ENCODE measurements at regions not wholly inside any gene's neighbourhood (a gene's known extent, or its start where the extent isn't known, plus 50 kb on each side); places are given as distances from the start of the nearest gene placed in this dataset.

DNA sequence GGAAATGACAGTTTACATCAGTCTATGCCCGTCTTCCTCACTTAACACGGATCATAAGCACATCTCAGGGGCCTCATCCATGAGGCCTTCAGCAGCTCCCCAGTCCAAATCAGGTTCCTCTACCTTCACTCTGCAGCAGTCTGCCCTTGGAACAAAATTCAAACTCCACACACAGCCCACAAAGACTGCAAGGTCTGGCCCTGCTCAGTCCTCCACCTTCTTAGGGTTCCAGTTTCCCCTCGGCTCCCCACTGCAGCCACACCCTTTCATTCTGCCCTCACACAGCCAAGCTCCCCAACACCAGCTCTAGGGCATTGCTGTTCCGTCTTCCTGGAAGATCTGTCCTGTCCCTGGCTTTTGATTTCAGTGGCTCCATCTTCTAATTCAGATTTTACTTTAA, 95.2 kb upstream of the IQSEC1 start:
- H3K4me1 Mint-ChIP-seq (ENCODE audit: low read depth): no peaks in the 10 kb centered on the region
- ATAC-seq: no peak
- peaks cover 9% of the 10 kb centered on the region for H3K27me3 Mint-ChIP-seq (ENCODE audit: low read depth)
- no peak overlapping the region for H3K27ac Mint-ChIP-seq
- H3K9me3 Mint-ChIP-seq (ENCODE audit: insufficient read depth): no peaks in the 10 kb centered on the region
- ChIA-PET POLR2A (no interaction called here), CTCF (no interaction called here)
- no peaks in the 10 kb centered on the region for H3K36me3 Mint-ChIP-seq (ENCODE audit: low read depth)
- H3K4me3 Mint-ChIP-seq: no peak overlapping the region
- DNase-seq: no peak

DNA sequence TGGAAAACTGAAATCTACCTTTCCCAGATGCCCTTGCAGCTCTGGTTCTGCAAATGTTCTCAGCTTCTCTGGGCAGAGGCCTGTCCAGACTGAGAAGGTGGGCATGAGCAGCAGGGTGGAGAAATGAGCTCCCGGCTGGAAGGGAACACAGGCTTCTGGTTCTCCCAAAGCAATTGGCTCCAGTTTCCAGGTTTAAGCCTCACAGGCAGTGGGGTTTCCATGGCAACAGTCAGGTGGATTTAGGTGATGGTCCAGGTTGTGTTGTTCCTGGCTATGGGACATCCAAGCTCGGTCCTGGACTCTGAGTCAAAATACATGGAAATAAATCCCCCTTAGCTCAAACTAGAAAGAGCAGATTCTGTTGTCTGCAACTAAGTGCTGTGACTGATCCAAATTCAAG, 94.6 kb upstream of the IQSEC1 start:
- ChIA-PET CTCF (no interaction called here), POLR2A (no interaction called here)
- peaks cover 9% of the 10 kb centered on the region for H3K27me3 Mint-ChIP-seq (ENCODE audit: low read depth)
- no peak overlapping the region for H3K4me3 Mint-ChIP-seq
- no peak overlapping the region for H3K27ac Mint-ChIP-seq
- H3K9me3 Mint-ChIP-seq (ENCODE audit: insufficient read depth): no peaks in the 10 kb centered on the region
- ATAC-seq (no peak), DNase-seq (no peak)
- H3K4me1 Mint-ChIP-seq (ENCODE audit: low read depth): no peaks in the 10 kb centered on the region
- no peaks in the 10 kb centered on the region for H3K36me3 Mint-ChIP-seq (ENCODE audit: low read depth)

DNA sequence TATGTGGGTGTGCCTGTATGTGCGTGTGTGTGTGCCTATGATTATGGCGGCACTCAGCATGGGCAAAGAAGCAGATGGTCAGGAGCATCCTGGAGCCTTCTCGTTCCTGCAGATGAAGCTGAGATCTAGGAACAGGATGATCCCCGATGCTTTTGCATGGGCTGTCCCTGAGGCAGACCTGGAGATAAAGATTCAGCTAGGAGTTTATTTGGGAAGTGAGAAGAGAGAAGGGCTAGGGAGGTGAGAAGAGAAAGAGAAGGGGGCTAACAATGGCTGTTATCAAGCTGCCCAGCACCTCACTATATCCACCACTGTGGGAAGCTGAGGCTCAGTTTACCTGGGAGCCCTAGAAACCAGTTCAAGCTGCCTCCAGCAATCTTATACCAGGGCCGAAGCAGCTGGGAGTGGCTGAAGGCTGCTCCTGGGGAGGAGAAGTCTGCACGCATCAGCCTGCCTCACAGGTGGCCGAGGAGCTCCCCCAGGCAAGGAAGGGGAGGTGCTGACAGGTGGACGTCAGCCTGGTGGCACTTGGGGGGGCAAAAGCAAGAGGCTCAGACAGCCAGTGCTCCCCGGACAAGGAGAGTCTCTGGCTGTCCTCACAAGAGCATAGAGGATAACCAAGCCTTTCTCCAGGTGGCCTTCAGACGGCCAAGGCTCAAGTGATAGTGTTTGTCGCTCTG, 94.0 kb upstream of the IQSEC1 start:
- ATAC-seq (no peak), DNase-seq (no peak)
- Mint-ChIP-seq H3K27ac (no peak overlapping the region), H3K4me3 (no peak overlapping the region), H3K9me3 (ENCODE audit: insufficient read depth) (no peaks in the 10 kb centered on the region), H3K36me3 (ENCODE audit: low read depth) (no peaks in the 10 kb centered on the region), H3K4me1 (ENCODE audit: low read depth) (no peaks in the 10 kb centered on the region), H3K27me3 (ENCODE audit: low read depth) (peaks cover 9% of the 10 kb centered on the region)
- ChIA-PET POLR2A (interaction anchor here (0.6 kb wide), 1 partner anchor 169 kb away, joined by 4 read pairs; no protein-coding TSS in a partner anchor), CTCF (no interaction called here)

DNA sequence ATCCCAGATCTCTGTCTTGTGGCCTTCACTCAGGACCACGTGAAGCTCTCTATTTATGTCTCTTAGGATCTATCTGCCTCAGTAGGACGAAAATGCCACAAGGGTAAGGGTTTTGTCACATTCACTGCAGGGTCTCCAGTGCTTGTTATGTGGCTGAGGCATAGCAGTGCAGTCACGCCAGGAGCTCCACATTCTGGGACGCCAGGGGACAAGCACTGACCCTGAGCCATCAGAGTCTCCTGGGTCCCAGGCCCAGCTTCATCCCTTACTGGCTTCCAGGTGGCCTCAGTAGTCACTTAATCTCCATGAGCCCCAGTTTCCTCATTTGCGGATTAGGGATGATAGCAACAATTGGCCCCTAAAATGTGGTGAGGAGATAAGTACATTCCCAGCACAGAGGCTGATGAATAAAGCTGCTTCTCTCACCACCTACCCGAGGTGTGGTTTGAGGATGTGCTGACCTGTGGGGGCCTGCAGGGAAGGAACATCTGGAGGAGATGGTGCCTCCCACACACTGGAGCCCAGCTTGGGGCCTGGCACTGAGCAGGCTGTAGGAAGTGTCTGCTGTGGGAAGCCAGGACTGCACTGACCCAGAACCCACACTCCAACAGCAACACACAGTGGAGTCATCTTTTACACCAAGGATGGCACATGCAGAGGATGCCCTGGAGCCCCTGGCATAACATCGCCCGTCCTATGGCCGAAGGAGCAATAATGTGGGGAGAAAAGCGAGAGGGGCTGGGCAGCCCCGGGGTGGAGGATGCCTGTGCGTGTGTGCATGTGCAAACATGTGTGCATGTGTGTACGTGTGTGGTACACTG, 93.2 kb upstream of the IQSEC1 start:
- POLR2A ChIA-PET: interaction anchor here (0.6 kb wide), 1 partner anchor 170 kb away, joined by 4 read pairs; no protein-coding TSS in a partner anchor
- no peaks in the 10 kb centered on the region for H3K4me1 Mint-ChIP-seq (ENCODE audit: low read depth)
- CTCF ChIA-PET: no interaction called here
- ATAC-seq (no peak), DNase-seq (no peak)
- H3K4me3 Mint-ChIP-seq: no peak overlapping the region
- no peak overlapping the region for H3K27ac Mint-ChIP-seq
- peaks cover 9% of the 10 kb centered on the region for H3K27me3 Mint-ChIP-seq (ENCODE audit: low read depth)
- no peaks in the 10 kb centered on the region for H3K9me3 Mint-ChIP-seq (ENCODE audit: insufficient read depth)
- no peaks in the 10 kb centered on the region for H3K36me3 Mint-ChIP-seq (ENCODE audit: low read depth)

DNA sequence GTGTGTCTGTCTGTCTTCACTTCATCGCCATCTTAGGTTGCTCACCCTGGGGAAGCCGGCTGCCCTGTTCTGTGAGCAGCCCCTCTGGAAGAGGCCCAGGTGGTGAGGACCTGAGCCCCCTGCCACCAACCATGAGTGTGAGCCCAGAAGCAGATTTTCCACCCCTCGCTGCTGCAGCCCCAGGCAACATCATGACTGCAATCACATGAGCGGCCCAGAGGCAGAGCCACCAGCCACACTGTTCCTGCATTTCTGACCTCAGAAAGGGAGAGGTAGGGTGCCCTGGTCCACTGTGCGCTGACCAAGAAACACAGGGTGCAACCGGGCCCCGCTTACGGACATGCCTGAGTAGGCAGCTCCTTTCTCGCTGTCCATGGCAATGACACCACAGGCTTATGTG, 92.3 kb upstream of the IQSEC1 start:
- DNase-seq (no peak), ATAC-seq (no peak)
- Mint-ChIP-seq H3K4me3 (no peak overlapping the region), H3K9me3 (ENCODE audit: insufficient read depth) (no peaks in the 10 kb centered on the region), H3K27me3 (ENCODE audit: low read depth) (peaks cover 9% of the 10 kb centered on the region), H3K27ac (no peak overlapping the region), H3K36me3 (ENCODE audit: low read depth) (no peaks in the 10 kb centered on the region), H3K4me1 (ENCODE audit: low read depth) (no peaks in the 10 kb centered on the region)
- POLR2A ChIA-PET: no interaction called here
- CTCF ChIA-PET: no interaction called here

DNA sequence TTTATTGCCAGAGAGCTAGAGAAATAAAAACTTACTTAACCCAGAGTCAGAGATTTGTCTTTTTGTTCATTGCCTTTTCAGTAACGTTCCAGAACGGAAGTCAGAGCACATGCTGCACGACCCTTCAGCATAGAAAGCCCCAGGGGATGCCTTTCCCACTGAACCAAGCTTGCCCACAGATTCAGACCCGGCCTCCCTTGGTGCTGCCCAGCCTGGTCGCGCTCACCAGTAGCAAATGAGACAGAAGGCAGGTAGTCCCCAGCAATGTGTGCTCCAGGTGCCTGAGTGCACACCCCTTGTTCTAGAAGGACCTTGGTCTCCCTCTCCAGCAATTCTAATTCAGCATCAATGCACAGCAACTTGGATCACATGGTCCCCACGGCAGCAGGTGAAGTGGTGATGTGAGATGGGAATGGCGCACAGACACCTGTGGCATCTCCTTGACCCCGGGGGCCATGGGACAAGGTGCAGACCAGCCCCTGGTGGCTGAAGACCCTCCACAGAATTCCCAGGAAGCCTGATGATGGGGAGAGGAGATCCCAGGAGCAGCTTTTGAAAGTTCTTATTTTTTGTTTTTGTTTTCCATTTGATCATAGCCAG, 91.8 kb upstream of the IQSEC1 start:
- H3K4me1 Mint-ChIP-seq (ENCODE audit: low read depth): no peaks in the 10 kb centered on the region
- ChIA-PET POLR2A (no interaction called here), CTCF (no interaction called here)
- peaks cover 9% of the 10 kb centered on the region for H3K27me3 Mint-ChIP-seq (ENCODE audit: low read depth)
- no peak overlapping the region for H3K4me3 Mint-ChIP-seq
- no peaks in the 10 kb centered on the region for H3K9me3 Mint-ChIP-seq (ENCODE audit: insufficient read depth)
- DNase-seq: no peak
- no peak overlapping the region for H3K27ac Mint-ChIP-seq
- no peak for ATAC-seq
- H3K36me3 Mint-ChIP-seq (ENCODE audit: low read depth): no peaks in the 10 kb centered on the region

DNA sequence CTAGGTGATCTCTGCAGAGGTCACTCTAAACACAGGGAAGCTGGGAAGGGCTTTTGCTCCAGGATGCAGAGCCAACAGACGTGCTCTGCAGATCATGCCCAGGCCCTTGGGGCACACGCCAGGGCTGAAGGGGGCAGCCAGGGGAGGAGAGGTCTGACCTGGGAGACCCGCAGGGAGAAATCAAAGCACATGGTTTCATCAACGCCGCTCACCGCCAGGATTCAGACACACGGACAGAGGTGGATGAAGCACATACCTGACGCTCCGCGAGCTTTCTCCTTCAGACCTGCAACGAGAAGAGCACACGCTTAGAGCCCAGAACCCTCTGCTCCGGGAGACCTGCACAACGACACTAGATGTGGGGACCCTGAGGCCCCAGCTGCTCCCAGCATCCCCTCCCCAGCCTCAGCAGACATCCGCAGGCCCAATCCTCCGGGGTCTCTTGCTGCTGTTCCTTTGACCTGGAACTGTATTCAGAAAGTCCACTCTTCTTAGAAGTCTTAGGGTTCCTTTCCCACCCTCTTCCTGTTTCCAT, 90.7 kb upstream of the IQSEC1 start:
- Mint-ChIP-seq H3K36me3 (ENCODE audit: low read depth) (no peaks in the 10 kb centered on the region), H3K4me3 (no peak overlapping the region), H3K9me3 (ENCODE audit: insufficient read depth) (no peaks in the 10 kb centered on the region), H3K27me3 (ENCODE audit: low read depth) (peaks cover 4% of the 10 kb centered on the region), H3K27ac (no peak overlapping the region), H3K4me1 (ENCODE audit: low read depth) (no peaks in the 10 kb centered on the region)
- DNase-seq (no peak), ATAC-seq (no peak)
- ChIA-PET CTCF (no interaction called here), POLR2A (no interaction called here)

DNA sequence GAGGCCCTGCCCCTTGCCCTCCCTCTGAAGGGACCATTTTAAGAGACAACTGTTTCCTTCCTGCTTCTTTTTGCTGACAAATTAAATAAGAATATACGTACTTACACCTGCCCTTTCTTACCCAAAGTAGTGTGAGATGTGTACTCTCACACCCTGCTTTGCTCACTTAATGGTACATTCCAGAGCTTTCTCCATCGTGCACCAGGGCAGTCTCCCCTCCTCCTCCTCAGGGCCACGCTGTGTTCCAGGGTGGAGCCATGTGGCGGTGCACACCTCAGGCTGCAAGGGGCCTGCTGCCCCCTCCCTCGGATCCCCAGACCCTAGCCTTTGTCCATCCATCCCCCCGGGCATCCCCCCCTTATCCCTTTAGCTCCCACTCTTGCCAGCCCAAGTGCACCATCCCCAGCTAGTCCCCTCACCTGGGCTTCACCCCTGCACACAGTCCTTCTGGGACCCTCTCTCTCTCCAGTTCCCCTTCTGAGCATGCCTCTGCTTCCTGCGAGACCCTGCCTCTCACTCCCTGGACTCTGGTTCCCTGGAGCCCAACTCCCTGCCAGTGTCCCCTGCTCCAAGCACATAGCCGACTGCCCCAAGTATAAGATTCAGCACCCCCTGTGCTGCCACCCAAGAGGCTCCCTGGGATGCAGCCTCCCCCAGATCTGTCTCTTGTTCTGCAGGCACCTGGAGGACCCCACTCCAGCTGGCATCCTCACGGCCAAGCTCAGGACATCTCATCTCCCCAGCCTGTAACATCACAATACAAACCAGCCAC, 89.5 kb upstream of the IQSEC1 start:
- POLR2A ChIA-PET: no interaction called here
- DNase-seq (no peak), ATAC-seq (no peak)
- H3K27ac Mint-ChIP-seq: no peak overlapping the region
- CTCF ChIA-PET: no interaction called here
- H3K4me1 Mint-ChIP-seq (ENCODE audit: low read depth): no peaks in the 10 kb centered on the region
- H3K9me3 Mint-ChIP-seq (ENCODE audit: insufficient read depth): no peaks in the 10 kb centered on the region
- no peaks in the 10 kb centered on the region for H3K36me3 Mint-ChIP-seq (ENCODE audit: low read depth)
- no peak overlapping the region for H3K4me3 Mint-ChIP-seq
- peaks cover 4% of the 10 kb centered on the region for H3K27me3 Mint-ChIP-seq (ENCODE audit: low read depth)

DNA sequence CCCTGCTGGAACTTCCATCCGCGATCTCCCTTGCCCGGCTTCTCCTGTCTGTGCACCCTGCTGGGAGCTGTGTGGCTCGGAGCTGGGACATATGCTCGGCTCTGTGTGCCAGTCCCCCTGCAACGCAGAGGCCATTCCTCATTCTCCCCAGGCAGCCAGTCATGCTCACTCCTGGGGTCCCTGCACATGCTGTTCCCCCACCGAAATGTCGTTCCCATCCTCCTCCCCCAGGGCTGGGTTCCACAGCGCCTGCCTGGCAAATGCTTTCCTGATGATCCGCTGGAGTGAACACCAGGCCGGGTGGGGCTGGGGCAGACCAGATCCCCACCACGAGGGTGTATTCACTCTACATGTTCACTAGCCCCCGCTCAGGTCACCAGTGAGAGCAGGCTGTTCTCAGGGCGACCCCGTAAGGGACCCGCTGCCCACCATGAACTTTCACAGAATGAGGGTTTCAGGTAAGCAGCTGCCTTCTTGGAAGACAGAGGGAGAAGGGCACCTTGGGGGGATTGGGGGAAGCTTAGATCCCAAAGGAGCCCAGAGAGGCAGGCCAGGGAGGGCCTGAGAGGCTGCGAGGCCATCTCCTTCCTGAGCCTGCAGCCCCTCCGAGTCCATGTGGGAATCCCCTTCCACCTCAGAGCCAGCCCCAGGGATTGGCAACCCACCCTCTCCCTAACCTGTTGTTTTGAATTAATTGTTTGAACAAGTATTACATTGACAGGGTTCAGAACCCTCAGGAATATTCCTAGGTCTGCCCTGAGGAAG, 88.7 kb upstream of the IQSEC1 start:
- Mint-ChIP-seq H3K27me3 (ENCODE audit: low read depth) (peaks cover 3% of the 10 kb centered on the region), H3K27ac (no peak overlapping the region), H3K4me3 (no peak overlapping the region), H3K4me1 (ENCODE audit: low read depth) (no peaks in the 10 kb centered on the region), H3K9me3 (ENCODE audit: insufficient read depth) (no peaks in the 10 kb centered on the region), H3K36me3 (ENCODE audit: low read depth) (no peaks in the 10 kb centered on the region)
- ATAC-seq (no peak), DNase-seq (no peak)
- ChIA-PET CTCF (no interaction called here), POLR2A (no interaction called here)

DNA sequence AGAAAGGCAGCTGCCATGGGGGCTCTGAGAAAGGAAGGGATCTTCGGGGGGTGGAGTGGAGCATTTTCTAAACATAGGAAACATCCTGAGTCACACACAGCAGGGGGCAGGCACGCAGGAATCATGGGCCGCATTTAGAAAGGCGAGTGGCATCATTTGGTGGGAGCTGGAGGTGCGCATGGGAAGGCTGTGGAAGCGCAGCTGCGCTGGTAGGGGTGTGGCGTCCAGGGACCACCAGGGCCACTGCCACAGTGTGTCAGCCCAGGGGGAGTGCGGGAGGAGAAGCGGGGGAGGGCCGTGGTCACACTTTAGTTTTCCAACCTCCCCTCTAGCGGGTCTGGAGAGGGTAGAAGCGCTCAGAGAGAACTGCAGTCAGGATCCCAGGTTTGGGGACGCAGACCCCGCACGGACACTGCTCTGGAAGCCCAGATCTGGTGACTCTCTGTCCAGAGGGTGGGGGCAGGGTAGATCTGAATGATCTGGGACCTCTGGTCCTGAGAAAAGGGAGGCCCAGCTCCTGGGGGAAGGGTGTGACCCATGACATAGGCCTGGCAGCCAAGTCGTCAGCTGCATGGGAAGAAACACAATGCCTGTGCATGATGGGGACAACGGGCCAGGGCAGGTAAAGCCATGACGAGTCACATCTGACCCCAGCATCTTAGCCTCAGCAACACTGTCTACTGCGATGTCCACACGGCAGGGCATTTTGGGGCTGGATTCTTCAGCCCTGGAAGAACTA, 88.0 kb upstream of the IQSEC1 start:
- ATAC-seq (no peak), DNase-seq (no peak)
- H3K4me1 Mint-ChIP-seq (ENCODE audit: low read depth): no peaks in the 10 kb centered on the region
- H3K27me3 Mint-ChIP-seq (ENCODE audit: low read depth): peaks cover 3% of the 10 kb centered on the region
- POLR2A ChIA-PET: no interaction called here
- no peaks in the 10 kb centered on the region for H3K9me3 Mint-ChIP-seq (ENCODE audit: insufficient read depth)
- no peaks in the 10 kb centered on the region for H3K36me3 Mint-ChIP-seq (ENCODE audit: low read depth)
- no peak overlapping the region for H3K4me3 Mint-ChIP-seq
- CTCF ChIA-PET: no interaction called here
- no peak overlapping the region for H3K27ac Mint-ChIP-seq

DNA sequence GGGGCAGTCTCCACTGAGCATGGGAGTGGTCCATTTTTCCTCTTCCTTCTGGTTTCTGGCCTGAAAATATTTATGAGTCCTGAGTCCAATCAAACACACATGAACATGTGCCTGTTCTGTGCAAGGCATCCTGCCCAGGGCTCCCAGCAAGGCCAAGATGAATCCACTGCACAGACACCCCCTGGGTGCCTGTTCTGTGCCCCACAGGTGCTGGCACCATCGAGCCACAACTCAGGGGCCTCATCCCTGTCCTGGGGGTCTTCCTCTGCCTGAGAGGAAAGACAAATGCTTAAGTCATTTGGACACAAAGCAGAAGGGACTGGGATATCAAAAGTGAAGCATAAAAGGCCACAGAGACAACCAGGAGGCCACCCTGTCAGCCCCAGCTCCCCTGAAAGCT, 87.4 kb upstream of the IQSEC1 start:
- Mint-ChIP-seq H3K4me3 (no peak overlapping the region), H3K27me3 (ENCODE audit: low read depth) (peaks cover 3% of the 10 kb centered on the region), H3K9me3 (ENCODE audit: insufficient read depth) (peaks cover under 1% of the 10 kb centered on the region), H3K4me1 (ENCODE audit: low read depth) (no peaks in the 10 kb centered on the region), H3K27ac (no peak overlapping the region), H3K36me3 (ENCODE audit: low read depth) (no peaks in the 10 kb centered on the region)
- CTCF ChIA-PET: no interaction called here
- DNase-seq (no peak), ATAC-seq (no peak)
- POLR2A ChIA-PET: no interaction called here
